Fibroblast of pulmonary artery (primary cell): ENCODE measurements at regions not wholly inside any gene's neighbourhood (a gene's known extent, or its start where the extent isn't known, plus 50 kb on each side); places are given as distances from the start of the nearest gene placed in this dataset.

Experiments used
- DNase-seq: peaks from one replicate; pipeline ENCODE4 v3.0.0-alpha.2; 2010; ENCODE audit warnings: low read depth
- H3K4me3 ChIP-seq: replicated peaks from 2 replicates; pipeline ENCODE4 v1.5.1; 2011; ENCODE audit warnings: low read depth, mild to moderate bottlenecking, control low read depth, low read length, moderate library complexity
- TF ChIP-seq, protein P1 (sequence below): IDR thresholded peaks from 2 replicates; pipeline ENCODE4 v1.5.1; 2011; ENCODE audit warnings: mild to moderate bottlenecking, control low read depth, low read length, inconsistent platforms; ENCODE audit errors: missing control alignments

DNA sequence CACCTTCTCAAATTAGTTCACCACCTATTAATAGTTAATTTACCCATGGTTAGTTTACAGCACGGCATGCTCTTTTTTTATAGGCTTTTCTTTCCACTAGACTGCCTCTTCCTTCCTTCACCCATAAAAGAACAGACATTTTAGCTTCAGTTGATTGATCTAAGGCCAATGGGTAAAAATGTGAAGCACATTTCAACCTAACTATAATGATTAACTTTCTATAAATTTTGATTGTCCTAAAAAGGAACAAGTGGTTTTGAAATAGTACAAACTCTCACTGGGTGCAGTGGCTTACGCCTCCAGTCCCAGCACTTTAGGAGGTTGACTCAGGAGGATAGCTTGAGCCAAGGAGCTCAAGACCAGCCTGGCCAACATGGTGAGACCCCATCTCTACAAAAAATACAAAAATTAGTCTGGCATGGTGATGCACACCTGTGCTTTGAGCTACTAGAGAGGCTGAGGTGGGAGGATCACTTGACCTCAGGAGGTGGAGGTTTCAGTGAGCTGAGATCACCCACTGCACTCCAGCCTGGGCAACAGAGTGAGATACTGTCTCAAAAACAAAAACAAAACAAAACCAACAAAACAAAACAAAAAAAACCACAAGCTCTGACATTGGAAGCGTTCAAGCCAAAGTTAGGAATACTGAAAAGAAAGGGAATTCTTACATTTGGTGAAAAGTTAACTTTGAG lies 89.9 kb upstream of the FAT1 start:
- no peak overlapping the region for H3K4me3 ChIP-seq
- no peak for DNase-seq
- TF ChIP-seq, protein P1, sequence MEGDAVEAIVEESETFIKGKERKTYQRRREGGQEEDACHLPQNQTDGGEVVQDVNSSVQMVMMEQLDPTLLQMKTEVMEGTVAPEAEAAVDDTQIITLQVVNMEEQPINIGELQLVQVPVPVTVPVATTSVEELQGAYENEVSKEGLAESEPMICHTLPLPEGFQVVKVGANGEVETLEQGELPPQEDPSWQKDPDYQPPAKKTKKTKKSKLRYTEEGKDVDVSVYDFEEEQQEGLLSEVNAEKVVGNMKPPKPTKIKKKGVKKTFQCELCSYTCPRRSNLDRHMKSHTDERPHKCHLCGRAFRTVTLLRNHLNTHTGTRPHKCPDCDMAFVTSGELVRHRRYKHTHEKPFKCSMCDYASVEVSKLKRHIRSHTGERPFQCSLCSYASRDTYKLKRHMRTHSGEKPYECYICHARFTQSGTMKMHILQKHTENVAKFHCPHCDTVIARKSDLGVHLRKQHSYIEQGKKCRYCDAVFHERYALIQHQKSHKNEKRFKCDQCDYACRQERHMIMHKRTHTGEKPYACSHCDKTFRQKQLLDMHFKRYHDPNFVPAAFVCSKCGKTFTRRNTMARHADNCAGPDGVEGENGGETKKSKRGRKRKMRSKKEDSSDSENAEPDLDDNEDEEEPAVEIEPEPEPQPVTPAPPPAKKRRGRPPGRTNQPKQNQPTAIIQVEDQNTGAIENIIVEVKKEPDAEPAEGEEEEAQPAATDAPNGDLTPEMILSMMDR = no peak

DNA sequence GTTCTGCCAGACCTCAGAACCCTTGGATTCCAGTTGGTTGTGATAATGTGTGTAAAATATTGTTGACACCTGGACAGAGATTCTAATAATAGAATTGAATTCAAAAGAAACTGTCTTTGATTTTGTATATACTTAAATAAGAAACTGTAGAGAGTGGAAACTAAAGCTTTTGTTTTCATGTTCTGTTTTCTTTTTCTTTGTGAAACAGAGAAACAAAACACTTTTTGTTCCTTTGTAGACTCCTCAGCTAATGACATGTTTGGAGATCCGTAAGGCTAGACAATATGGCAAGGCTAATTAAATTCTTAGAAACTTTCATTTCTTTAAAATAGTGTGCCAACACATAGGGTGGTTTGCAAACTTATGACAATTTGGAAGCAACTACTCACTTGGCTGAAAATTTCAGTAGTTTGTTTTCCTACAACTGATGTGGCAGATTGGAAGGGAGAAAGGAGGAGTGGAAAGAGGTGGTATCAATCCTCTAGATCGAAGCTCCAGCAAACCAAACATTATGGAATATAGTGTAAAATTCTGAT lies 90.9 kb upstream of the FAT1 start:
- TF ChIP-seq, protein P1 = no peak
- no peak for DNase-seq
- no peak overlapping the region for H3K4me3 ChIP-seq

DNA sequence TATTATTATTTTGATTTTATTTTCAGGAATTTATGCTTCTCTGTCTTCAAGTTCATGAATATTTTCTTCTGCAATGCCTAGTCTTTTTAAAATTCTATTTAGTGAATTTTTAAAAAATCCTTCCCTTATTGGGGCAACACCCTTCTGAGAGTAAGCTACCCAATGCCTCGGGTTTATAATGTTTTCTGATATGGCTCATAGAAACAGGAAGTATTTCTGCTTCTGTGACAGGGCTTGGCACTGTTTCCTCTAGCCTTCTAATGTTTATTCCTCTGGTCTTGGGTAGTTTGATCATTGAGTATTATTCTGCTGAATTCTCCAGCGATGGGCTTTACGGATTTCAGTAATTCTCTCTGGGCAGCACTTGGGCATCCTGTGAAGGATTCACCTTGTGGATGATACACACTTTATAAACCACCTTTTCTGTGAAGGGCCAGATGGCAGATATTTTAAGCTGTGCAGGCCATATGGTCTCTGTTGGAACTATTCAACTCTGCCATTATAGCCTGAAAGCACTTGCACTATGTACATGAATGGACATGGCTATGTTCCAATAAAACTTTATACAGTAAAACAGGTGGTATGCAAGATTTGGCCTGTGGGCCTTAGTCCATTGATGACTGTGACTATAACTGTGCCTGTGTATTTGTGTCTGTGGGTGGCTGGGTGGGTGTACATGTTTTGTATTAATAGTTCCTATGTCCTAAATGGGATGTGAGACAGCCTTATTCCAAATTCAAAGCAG lies 95.9 kb upstream of the FAT1 start:
- H3K4me3 ChIP-seq = no peak overlapping the region
- peak; percentile 21 for DNase-seq
- TF ChIP-seq, protein P1 = no peak

DNA sequence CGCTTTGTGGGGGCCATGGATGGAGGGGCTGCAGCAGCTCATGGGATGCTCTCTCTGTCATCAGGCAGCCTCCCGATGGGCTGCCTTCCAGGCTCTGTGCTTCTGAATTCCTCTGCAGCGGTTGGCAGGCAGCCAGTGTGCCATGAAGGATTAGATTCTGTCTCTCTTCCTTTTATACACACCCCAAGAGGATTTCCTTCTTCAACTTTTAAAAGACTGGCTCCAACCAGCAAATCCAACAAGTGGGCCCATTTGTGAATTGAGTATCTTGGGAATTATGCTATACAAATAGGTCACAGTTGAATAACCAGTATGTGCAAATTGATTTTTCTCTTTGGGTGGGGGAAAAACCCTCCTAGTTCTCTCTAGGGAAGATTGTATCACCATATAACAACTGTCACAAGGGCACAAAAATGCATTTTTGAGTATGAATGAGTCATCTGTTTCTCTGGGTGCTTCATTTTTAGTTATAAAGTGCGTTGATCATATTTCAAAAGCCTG lies 96.8 kb upstream of the FAT1 start:
- DNase-seq = peak; percentile 77
- H3K4me3 ChIP-seq = no peak overlapping the region

DNA sequence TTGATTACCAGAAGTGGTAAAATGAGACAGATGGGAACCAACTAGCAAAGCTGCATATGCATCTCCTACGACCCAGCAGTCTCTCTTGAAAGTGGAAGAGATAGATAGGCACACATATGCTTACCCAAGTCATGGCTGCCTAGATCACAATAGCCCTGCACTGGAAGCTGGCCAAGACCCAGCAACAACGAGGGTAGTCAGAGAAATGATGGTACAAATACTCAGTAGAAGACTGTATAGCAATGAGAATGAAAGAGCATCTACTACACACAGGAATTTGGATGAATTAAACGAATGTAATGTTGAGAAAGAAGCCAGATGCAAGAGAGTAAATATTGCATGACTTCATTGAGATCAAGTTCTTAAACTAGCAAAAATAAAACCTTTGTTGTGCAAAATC lies 100.3 kb upstream of the FAT1 start:
- DNase-seq = peak; percentile 39

More for the DNA sequence above, 96.8 kb upstream of the FAT1 start:
- TF ChIP-seq, protein P1 = no peak

DNA sequence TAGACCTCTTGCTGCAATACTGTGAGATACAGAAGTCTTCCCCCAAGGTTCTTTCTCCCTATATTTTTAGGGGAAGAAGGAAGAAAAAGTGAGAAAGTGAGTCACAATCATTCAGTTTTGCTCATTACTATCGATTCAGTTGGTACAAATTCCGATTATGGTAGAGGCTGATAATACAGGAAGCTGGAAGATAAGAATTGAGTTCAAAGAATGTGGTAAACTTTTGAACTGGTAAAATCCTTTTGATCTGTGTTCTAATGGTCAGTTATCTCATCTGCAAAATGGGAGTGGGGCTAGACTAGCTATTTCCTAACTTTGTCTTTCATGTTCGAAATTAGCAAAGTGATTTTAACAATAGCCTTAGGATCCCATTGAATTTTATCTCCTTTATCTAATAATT lies 101.4 kb upstream of the FAT1 start:
- TF ChIP-seq, protein P1 = no peak
- H3K4me3 ChIP-seq = no peak overlapping the region

More for the DNA sequence above, 100.3 kb upstream of the FAT1 start:
- H3K4me3 ChIP-seq = no peak overlapping the region
- TF ChIP-seq, protein P1 = no peak

More for the DNA sequence above, 101.4 kb upstream of the FAT1 start:
- DNase-seq = no peak
